GM12892 (cell line): ENCODE measurements at regions not wholly inside any gene's neighbourhood (a gene's known extent, or its start where the extent isn't known, plus 50 kb on each side); places are given as distances from the start of the nearest gene placed in this dataset.

Source experiments
- POLR2A ChIP-seq: IDR thresholded peaks from 2 replicates; pipeline ENCODE4 v1.6.1; 2011; ENCODE audit warnings: low read depth, low read length, control low read depth
- POLR2AphosphoS5 ChIP-seq: IDR thresholded peaks from 2 replicates; pipeline ENCODE4 v1.6.1; 2011; ENCODE audit warnings: low read depth, low read length, control low read depth
- TAF1 ChIP-seq: IDR thresholded peaks from 2 replicates; pipeline ENCODE4 v1.6.1; 2011; ENCODE audit warnings: low read depth, mild to moderate bottlenecking, control low read depth, low read length, borderline replicate concordance

DNA sequence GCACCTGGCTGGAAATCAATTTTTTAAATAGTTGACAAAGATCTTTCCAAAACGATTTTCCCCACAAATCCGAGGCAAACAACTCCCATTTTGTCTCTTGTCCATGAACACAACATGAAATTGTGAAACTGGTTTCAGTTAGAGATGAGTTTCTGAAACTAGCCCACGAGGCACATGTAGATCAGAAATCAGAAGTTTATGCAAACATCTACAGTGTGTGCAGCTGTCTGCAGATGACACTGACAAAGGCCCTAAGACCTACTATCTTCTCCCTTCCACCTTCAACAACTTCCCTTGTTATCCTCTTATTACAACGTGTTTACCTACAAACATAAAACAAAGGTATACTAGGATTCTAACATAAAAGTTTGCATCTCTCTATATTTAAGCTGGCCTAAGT is 183.3 kb downstream of the DIRAS2 start:
- TF ChIP-seq POLR2A = no peak
- no peak for TF ChIP-seq TAF1
- TF ChIP-seq POLR2AphosphoS5 = no peak
